DND-41 (cell line): ENCODE measurements at regions not wholly inside any gene's neighbourhood (a gene's known extent, or its start where the extent isn't known, plus 50 kb on each side); places are given as distances from the start of the nearest gene placed in this dataset.

Source experiments
- ATAC-seq: fragments of 200-7000 bp; cut with Tn5 transposase; 3 replicates; pipeline ENCODE4 v1.9.1; 2021; ENCODE audit warnings: low read depth; ENCODE audit not compliant: insufficient read depth
- DNase-seq: peaks from one replicate; pipeline ENCODE4 v3.0.0-alpha.2; 2020
- H2AFZ ChIP-seq: 2 replicates; pipeline ENCODE4 v1.6.0; 2012; ENCODE audit warnings: low read depth, low read length
- H3K27ac ChIP-seq: 2 replicates; pipeline ENCODE4 v1.5.1; 2012; ENCODE audit warnings: low read length, inconsistent platforms
- H3K27me3 ChIP-seq: fragments of 200-600 bp; sonication (generic); 2 replicates; pipeline ENCODE4 v1.6.0; 2012; ENCODE audit warnings: low read length, mild to moderate bottlenecking, inconsistent platforms; ENCODE audit not compliant: insufficient read depth, poor library complexity
- H3K36me3 ChIP-seq: 2 replicates; pipeline ENCODE4 v1.5.1; 2012; ENCODE audit warnings: low read length, inconsistent platforms; ENCODE audit not compliant: insufficient read depth
- H3K4me1 ChIP-seq: 2 replicates; pipeline ENCODE4 v1.5.1; 2012; ENCODE audit warnings: mild to moderate bottlenecking, low read length; ENCODE audit not compliant: insufficient read depth
- H3K4me2 ChIP-seq: 2 replicates; pipeline ENCODE4 v1.6.0; 2012; ENCODE audit warnings: mild to moderate bottlenecking, moderate library complexity, low read length, inconsistent platforms; ENCODE audit not compliant: insufficient read depth
- H3K4me3 ChIP-seq, 2 experiments: fragments of 200-600 bp in 1 of 2; shearing (Covaris generic) in 1 of 2; 2 replicates each; pipeline ENCODE4 v1.5.1; 2012 to 2016; ENCODE audit warnings: inconsistent platforms in 2 of 2, low read length in 2 of 2, mild to moderate bottlenecking in 2 of 2, low read depth in 1 of 2, moderate library complexity in 1 of 2
- H3K79me2 ChIP-seq: 2 replicates; pipeline ENCODE4 v1.6.0; 2012; ENCODE audit warnings: low read length, inconsistent platforms; ENCODE audit not compliant: insufficient read depth
- H3K9ac ChIP-seq: 2 replicates; pipeline ENCODE4 v1.6.0; 2012; ENCODE audit warnings: low read depth, mild to moderate bottlenecking, inconsistent platforms, low read length, moderate library complexity
- H3K9me3 ChIP-seq: 2 replicates; pipeline ENCODE4 v1.5.1; 2012; ENCODE audit warnings: low read length, moderate library complexity, mild to moderate bottlenecking, inconsistent platforms; ENCODE audit not compliant: insufficient read depth, severe bottlenecking
- H4K20me1 ChIP-seq: 2 replicates; pipeline ENCODE4 v1.6.0; 2012; ENCODE audit warnings: low read length; ENCODE audit not compliant: insufficient read depth
- CTCF ChIP-seq: IDR thresholded peaks from 2 replicates; pipeline ENCODE4 v1.5.1; 2012; ENCODE audit warnings: borderline replicate concordance, low read length, moderate library complexity, mild to moderate bottlenecking; ENCODE audit not compliant: poor library complexity, severe bottlenecking; ENCODE audit errors: extremely low read depth
- EZH2 ChIP-seq: IDR thresholded peaks from 3 replicates; pipeline ENCODE4 v1.6.1; 2012; ENCODE audit warnings: borderline replicate concordance, low read depth, mild to moderate bottlenecking, moderate library complexity, low read length, inconsistent platforms; ENCODE audit not compliant: severe bottlenecking

DNA sequence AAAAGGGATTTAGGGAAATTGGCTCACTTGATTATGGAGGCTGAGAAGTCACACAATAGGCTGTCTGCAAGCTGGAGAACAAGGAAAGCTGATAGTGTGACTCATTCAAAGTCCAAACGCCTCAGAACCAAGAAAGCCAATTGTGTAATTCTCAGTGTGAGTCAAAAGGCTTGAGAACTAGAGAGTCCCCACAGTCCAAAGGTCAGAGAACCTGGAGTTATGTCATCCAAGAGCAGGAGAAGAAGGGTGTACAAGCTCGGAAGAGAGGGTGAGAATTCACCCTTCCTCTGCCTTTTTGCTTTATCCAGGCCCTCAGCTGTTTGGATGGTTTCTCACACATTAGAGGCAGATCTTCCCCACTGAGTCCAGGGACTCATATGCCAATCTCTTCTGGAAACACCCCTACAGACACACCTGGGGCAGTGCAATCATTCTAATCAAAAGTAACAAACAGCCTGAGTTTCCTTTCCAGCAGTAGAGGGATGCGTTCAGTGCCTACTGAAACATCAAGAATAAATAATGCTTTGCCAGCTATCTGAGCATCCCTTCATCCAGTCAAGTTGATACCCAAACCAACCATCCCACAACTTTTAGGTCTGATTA lies 271.5 kb downstream of the SATB1 start:
- no peaks in the 10 kb centered on the region for H4K20me1 ChIP-seq
- H3K27ac ChIP-seq, result no peak overlapping the region
- H3K4me3 ChIP-seq, result no peak overlapping the region
- H3K9ac ChIP-seq, result no peak overlapping the region
- no peaks in the 10 kb centered on the region for H3K27me3 ChIP-seq
- TF ChIP-seq CTCF, result no peak
- no peak for TF ChIP-seq EZH2
- DNase-seq (no peak), ATAC-seq (no peak)
- H2AFZ ChIP-seq, result no peak overlapping the region; the same call in 1 of the 2 replicates
- H3K9me3 ChIP-seq, result no peaks in the 10 kb centered on the region
- H3K36me3 ChIP-seq, result no peaks in the 10 kb centered on the region
- no peaks in the 10 kb centered on the region for H3K79me2 ChIP-seq
- no peaks in the 10 kb centered on the region for H3K4me1 ChIP-seq
- H3K4me2 ChIP-seq, result no peak overlapping the region

DNA sequence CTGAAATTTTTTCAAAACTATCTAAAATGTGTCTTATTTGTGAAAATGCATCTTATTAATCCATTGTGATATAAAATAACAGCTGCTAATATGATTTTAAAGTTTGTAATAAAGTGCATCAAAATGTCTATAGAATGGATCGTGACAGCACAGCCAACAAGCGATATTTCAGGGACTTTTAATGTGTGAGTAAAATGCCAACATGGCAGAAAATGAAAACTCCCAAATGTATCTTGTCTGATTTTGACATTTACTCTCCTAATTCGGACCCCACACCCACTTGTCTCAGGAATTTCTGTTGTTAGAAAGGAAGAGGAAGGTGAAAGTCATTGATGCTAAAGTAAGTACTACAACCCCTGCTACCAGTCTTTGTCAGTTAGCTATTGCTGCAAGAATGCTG lies 273.9 kb downstream of the SATB1 start:
- Histone ChIP-seq H2AFZ (no peak overlapping the region), H3K9ac (no peak overlapping the region), H3K4me1 (no peaks in the 10 kb centered on the region), H3K27me3 (no peaks in the 10 kb centered on the region), H3K79me2 (no peaks in the 10 kb centered on the region), H3K36me3 (no peaks in the 10 kb centered on the region), H3K4me2 (no peak overlapping the region), H3K9me3 (no peaks in the 10 kb centered on the region), H3K4me3 (no peak overlapping the region), H4K20me1 (no peaks in the 10 kb centered on the region), H3K27ac (no peak overlapping the region)
- no peak for DNase-seq
- TF ChIP-seq EZH2 (no peak), CTCF (no peak)
- no peak for ATAC-seq

GRCh38 chr3:18149935-18150334 lies 275.2 kb downstream of the SATB1 start:
- TF ChIP-seq CTCF, result no peak
- TF ChIP-seq EZH2, result no peak
- no peak for ATAC-seq

More at GRCh38 chr3:18149935-18150334, 275.2 kb downstream of the SATB1 start:
- Histone ChIP-seq H3K27me3 (no peaks in the 10 kb centered on the region), H3K9ac (no peak overlapping the region), H3K4me1 (no peaks in the 10 kb centered on the region), H4K20me1 (no peaks in the 10 kb centered on the region), H3K4me3 (no peak overlapping the region), H3K36me3 (no peaks in the 10 kb centered on the region), H3K27ac (no peak overlapping the region), H3K79me2 (no peaks in the 10 kb centered on the region), H2AFZ (no peak overlapping the region), H3K4me2 (no peak overlapping the region), H3K9me3 (no peaks in the 10 kb centered on the region)
- DNase-seq, result no peak
